GM21381 (cell line): ENCODE measurements at regions not wholly inside any gene's neighbourhood (a gene's known extent, or its start where the extent isn't known, plus 50 kb on each side); places are given as distances from the start of the nearest gene placed in this dataset.

Experiments used
- ATAC-seq: cut with Tn5 transposase; IDR thresholded peaks from one replicate; pipeline ENCODE4 v1.9.1; 2021; ENCODE audit warnings: mild to moderate bottlenecking, moderate library complexity; ENCODE audit not compliant: unreplicated experiment

DNA sequence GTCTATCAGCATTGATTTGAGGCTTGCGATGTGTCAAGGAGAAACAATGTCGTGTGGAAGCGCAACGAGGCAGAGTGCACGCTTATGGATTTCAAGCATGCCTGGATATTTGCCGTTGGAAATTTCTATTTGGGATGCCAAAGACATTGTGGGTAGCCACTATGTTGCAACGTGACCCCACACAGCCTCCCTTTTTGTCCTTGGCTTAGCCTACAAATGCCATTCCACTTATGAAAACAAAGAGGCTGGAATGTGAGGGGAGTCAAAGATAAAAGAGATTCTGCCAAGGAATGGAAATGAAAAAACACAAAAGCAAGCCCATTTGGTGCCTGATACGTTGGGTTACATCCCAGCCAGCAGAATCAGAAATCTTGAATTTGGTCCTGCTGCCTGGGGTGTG is 721.2 kb downstream of the GALR1 start:
- no peak for ATAC-seq

DNA sequence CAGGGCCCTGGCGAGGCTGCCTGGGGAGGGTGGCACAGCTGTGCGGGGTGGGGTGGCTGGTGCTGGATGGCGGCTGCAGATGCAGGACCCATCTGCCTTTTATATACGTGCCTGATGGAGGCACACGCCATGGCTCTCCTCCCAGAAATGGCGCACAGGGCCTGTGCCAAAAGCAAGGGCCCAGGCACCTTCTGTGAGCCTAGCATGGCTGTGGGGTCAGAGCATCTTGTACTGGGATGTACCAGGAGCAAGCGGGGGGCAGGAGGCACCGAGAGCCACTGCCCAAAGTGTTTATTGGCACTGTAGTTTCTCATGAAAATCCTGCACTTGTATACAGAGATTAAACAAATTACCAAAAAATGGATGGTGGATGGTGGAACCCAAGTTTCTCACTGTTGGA is 724.1 kb downstream of the GALR1 start:
- no peak for ATAC-seq

DNA sequence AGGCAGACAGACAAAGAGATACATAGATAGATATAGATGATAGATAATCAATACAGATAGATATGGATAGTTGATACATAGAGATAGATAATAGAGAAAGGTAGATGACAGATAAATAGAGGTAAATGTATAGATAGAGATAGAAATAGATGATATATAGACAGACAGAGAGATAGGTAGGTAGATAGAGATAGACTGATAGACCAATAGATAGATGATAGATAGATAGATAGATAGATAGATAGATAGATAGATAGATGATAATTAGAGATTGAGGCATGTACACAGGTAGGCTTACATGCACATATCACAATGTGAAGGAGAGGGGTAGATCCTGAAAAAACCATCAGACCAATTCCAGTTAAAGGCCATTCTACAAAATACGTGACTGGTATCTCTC is 724.7 kb downstream of the GALR1 start:
- no peak for ATAC-seq

DNA sequence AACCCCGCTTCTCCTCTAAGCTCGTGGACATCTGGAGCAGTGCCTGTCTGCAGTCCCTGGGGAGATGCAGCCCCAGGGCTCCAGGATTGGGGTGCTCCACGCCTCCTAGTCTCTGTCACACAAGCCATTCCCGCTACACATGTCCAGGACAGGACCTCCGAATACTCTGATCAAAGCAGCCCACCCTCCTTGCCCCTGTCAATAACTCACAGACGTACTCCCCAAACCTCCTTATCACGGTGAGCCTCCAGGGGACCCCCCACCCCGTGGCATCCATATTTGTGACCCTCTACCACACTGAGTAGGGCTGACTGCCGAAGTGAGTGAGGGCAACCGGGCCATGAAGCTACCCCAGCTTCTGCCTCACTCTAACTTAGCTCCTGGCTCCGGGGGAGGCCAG is 727.7 kb downstream of the GALR1 start:
- no peak for ATAC-seq

DNA sequence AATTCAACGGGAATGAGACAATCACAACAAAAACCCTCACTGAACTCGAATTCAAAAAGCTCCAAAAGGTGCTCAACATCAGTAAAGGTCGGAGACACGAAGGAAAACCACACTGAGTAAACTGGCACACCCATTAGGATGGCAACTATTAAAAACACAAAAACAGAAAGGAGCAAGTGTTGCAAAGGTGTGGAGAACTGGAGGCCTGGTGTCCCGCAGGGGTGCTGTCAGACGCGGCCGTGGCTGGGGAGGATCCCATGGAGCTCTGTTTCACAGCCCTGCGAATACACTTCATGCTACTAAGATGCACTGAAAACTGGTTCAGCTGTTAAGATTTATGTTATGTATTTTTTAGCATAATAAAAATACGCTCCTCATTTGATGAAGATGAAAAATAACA is 730.6 kb downstream of the GALR1 start:
- no peak for ATAC-seq

DNA sequence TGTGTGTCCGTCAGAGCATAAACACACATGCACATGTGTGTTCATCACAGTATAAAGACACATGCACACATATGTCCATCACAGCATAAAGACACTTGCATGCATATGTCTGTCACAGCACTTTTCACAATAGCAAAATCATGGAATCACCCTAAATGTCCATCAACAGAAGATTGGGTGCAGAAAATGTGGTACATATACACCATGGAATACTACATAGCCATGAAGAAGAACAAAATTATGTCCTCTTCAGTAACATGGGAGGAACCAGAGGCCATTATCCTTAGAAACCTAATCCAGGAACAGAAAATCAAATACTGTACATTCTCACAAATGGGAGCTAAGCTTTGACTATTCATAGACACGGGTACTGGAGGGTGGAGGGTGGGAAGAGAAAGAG is 732.2 kb downstream of the GALR1 start:
- ATAC-seq, result no peak

DNA sequence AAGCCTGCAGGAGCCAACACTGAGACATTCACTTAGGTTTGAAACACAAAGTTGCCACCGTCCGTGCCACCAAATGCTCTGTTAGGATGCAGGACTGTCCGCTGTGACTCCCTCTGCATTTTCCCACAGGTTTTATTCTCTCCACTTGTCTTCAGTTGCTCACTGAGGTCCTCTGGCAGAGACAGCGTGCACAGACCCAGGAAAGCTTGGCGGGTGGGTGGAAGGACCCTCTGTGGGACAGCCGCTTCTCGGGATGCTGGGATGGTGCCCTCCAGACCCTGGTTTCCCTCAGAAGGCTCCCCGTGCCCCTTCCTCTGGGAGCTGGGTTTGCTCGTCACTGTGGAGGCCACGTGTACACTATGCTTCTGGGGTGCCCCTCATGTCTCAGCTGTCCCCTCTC is 733.6 kb downstream of the GALR1 start:
- no peak for ATAC-seq

DNA sequence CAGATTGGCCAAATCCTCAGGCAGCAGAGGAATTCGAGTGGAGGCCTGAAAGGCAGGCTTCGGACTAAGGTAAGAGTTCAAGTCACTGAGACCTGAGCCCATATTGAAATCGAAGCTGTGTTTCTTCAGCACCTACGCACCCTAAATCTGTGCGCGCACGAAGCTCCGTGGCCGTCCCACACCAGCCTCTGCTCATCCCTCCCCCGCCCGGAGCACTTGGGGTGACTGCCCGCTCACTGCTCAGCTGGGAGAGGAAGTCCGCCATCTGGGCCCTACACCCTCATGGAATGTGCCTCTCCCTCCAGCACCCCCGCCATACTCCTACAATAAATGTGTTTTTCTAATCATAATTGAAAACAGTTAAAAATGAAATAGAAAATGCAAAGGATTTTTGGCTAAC is 734.5 kb downstream of the GALR1 start:
- no peak for ATAC-seq

DNA sequence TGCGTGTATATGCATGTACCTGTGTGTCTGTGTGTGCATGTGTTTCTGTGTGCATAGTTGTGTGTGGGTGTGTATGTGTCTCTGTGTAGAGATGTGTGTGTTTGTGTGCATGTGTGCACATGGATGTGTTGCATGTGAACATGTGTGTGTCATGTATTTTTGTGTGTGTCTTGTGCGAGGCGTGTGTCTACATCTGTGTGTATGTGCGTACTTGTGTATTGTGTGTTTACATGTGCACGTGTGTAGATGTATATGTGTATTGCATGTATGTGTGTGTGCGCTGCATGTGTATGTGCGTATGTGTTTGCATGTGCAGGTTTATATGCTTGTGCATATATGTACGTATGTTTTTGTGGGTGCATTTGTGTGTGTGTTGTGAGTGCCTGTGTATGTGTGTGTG is 735.2 kb downstream of the GALR1 start:
- ATAC-seq, result no peak

DNA sequence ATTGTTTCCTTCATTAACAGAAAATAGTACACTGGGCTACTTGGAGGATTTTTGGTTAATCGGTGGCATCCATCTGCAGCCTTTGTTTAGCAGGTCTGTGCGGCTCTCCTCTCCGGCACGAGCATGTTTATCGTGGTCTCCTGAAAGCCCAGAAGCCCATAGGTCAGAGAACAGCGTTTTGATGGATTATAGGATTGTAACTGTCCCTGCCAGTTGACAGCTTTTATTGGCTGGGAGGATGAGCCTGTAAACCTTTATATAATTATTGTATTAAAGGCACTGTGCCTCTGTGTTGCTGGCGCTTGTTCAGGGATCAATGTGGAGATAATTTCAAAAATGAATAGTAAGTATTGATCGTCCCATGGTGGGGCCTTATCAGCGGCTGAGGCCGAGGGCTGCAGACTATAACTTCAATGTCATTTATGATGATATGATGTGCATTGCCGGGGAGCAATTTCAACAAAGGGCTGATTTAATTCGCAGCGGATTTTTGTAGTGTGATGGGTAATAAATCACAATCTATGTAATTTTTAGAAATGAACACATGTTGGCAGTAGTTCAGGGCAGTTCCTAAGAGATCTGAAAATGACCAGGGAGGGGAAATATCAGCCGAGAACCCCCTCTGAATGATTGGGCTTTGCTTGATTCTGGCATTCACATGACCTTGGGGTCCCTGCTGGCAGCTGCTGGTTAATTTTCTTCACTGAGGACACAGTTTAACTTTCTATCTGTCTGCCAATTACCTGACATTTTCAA is 736.1 kb downstream of the GALR1 start:
- ATAC-seq, result no peak

DNA sequence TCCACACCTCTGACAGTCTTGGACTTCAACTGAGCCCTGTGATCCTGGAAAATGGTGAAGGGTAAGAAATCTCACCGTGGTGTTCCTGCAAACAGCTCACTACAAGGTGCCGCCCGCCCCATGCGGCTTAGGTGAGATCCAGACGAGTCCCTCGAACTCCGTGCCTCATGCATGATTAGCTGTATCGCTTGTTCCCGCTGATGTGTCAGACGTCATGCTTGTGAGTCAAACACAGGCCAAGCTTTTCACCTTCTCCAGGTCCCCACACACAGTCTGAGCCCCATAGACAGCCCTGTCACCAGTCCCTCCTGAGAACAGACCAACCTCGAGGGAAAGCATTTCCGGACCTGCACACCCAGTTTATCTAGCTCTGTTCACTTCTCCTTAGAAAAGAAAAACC is 740.5 kb downstream of the GALR1 start:
- ATAC-seq, result no peak

DNA sequence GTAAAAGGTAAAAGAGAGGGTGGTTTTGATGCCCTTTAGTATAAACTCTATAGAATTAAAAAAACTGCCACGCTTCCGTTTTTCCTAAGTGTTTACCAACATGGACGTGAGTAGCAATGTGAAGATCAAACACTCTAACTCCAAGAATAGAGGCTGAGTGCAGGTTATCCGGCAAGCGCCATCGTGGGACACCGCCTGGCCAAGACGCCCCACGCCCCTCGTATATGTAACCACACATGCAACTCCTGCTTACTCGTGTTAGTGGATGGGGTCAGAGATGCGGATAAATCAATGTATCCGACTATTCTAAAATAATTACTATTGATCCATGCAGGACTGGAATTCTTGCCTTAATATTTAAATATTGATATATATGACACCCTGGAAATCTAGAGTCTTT is 741.3 kb downstream of the GALR1 start:
- ATAC-seq, result no peak

DNA sequence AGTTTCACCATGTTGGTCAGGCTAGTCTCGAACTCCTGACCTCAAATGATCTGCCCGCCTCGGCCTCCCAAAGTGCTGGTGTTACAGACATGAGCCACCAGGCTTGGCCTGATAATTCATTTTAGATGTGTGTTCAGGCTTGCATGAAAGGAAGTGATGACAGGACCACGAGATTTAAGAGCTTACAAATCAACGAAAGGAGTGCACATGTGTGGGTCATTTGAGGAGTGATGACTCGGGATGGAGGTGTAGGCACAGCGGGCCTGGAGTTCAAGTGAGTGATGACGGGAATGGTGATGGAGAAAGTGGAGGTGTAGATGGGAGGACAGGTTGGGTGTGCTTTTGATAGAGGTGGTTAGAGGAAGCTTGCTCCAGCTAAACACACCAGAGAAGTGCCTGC is 742.4 kb downstream of the GALR1 start:
- ATAC-seq, result no peak

DNA sequence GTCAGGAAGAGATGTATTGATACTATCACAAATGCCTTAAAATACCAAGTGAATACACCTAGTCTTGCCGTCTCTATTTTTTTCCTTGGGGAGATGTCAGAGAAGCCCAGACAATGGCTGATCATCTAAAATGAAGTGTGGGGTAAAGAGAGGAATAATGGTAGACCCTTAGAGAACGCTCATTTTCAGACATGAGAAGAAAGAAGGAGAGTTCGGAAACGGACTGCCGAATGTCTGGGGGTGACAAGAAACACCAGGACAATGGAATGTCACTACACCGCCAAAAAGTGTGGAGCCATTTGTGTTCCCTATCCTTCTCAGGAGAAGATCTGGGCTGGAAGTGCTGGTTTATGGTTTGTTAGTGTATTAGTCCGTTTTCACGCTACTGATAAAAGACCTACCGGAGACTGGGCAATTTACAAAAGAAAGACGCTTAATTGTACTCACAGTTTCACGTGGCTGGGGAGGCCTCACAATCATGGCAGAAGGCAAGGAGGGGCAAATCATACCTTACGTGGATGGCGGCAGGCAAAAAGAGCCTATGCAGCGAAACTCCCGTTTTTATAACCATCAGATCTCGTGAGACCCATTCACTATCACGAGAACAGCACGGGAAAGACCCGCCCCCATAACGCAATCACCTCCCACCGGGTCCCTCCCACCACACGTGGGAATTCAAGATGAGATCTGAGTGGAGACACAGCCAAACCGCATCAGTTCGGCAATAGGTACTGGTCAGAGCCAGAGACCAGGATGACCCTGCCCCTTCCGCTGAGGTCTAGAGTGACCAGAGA is 743.7 kb downstream of the GALR1 start:
- no peak for ATAC-seq

DNA sequence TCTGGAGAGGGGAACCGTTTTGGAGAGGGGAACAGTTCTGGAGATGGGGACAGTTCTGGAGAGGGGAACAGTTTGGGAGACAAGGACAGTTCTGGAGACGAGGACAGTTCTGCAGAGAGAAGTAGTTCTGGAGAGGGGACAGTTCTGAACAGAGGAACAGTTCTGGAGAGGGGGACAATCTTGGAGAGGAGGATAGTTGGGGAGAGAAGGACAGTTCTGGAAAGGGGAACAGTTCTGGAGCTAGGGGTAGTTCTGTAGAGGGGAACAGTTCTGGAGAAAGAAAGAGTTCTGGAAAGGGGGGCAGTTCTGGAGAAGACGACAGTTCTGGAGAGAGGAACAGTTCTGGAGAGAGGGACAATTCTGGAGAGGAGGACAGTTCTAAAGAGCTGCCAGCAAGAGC is 745.9 kb downstream of the GALR1 start:
- no peak for ATAC-seq

DNA sequence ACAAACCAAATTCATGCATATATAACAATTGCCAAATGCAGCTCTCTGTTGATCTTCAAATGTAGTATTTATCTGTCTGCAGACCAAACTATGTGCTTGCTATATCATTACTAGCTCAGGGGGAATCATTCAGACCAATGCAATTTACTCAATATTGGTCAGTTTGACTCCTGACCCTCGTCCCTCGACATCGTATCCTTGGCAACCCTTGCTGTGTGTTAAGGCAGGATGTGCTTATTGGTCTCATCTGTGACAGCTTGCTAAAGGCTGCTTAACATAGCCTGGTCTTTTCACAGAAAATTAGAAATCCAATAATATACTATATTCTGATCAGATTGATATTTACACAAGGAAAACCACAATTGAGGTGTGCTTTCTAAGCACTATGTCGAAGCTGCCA is 747.1 kb downstream of the GALR1 start:
- no peak for ATAC-seq

DNA sequence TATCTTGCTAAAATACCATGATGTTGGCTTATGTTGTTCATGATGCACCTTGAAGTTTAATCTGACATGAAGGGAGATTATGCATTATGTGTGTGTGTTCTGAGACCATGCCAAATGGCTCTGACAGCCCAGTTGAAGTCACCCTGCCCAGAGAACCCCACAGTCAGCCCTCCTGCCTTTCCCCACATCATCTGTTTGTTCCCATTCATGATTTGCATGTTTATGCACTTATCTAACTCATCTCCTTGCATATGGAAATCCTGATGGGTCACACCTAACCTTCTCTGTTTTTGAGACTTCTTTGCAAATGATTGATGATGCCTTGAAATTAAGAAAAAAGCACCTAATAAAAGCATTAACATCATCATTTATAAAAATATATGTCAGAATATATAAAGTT is 752.2 kb downstream of the GALR1 start:
- no peak for ATAC-seq

DNA sequence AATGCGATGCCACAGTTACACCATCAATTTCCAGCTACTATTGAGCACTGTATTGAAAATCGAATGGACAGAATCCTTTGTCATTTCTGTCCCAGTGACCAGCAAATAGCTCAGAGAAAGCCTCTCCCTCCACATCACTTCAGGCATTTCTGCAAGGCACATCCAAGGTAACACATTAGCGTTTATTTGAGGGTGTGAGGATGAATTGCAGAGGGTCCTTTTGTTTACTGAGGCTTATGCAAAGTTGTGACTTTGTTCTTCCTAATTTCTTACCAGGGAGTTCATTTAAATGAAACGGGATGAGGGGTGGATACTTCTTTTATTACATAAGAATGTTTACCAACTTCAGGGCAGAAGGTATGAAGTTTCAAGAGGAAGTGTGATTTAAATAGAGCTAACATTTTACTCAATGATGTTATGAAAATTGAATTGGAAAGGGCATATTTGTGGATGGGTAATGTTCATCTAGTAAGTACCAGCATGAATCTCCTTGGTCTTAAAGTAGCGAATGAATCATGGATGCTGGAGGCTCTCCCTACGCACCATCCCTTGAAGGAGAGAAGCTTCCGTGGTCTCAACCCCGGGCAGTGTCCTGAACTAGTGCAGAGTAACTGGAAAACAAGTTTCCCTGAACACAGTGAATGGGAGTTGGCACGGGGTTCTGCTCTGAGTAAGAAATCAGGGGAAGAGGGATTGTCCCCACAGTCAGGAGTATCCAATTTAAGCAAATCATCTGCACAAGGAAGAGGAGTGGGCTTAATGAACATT is 756.5 kb downstream of the GALR1 start:
- ATAC-seq, result no peak

DNA sequence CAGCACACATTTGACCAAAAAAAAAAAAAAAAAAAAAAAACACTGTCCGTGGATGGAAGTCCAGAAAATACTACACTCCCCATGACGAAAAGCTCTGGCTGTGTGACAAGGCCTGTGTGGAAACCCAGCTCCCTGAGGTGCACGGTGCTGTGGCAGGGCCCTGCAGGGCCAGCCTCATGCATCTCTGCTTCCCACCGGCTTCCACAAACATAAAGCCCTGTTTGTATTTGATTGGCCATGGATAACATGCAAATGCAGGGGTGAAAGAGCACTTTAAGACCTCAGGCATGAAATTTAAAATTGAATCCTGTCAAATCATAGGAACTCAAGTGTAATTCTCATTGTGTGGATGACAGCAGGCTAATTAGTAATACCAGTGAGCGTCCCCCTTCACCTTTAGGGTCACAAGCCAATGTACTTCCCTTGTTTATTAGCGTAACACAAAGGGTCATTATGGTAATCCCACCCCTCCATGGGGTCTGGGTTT is 757.2 kb downstream of the GALR1 start:
- ATAC-seq, result no peak

DNA sequence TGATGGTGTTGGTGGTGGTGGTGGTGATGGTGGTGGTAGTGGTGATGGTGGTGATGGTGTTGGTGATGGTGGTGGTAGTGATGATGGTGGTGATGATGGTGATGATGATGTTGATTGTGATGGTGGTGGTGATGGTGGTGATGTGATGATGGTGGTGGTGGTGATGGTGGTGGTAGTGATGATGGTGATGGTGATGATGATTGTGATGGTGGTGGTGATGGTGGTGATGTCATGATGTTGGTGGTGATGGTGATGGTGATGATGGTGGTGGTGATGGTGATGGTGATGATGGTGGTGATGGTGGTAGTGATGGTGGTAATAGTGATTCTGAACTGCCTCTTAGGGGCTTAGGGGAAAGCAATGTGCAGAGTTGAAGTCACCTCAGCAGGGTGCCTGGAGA is 760.7 kb downstream of the GALR1 start:
- ATAC-seq, result no peak

DNA sequence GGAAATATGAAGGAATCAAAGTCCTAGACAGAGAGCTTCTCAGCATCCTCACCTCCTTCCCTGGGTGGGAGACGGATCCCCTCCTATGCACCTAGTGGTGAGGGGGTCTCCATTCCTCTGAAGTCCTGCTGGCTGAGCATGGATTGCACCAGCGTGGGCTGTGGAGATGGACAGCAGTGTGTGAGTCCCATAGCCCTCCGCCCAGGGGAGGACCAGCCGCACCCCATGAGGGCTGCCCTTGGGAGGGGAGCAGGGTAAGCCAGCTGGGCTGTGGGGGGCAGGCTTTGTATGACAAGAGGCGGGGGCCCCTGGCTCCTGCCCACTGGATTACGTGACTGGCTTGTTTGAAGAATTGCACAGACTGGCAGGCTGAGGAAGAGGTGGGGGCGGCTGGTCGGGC is 768.2 kb downstream of the GALR1 start:
- no peak for ATAC-seq

DNA sequence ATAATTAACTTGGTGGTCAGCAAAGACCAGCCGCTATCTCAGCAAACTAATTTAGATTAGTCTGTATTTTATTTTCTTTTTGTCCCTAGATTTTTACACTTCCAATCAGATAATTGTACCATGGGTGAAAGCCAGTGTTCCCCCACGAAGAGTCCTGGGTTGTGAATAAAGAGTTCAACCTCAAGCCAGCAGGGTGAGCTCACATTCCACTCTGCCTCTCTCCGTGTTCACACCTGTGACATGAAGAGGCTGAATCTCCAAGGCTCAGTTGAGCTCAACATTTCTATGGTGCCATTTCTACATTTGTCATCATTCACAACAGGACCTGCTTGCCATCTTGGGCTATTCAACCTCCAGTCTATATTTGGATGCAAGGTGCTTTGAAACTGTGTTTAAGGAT is 771.5 kb downstream of the GALR1 start:
- ATAC-seq, result no peak
